22Rv1 (cell line): ENCODE measurements at regions not wholly inside any gene's neighbourhood (a gene's known extent, or its start where the extent isn't known, plus 50 kb on each side); places are given as distances from the start of the nearest gene placed in this dataset.

Source experiments
- ZFX ChIP-seq: fragments of 450-650 bp; IDR thresholded peaks from 2 replicates; pipeline ENCODE4 v1.6.1; 2017; ENCODE audit warnings: antibody characterized with exemption, borderline replicate concordance
- TF ChIP-seq, protein P1 (sequence below): fragments of 450-650 bp; IDR thresholded peaks from 2 replicates; pipeline ENCODE4 v1.5.1; 2017; ENCODE audit warnings: mild to moderate bottlenecking

GRCh38 chr2:88377641-88377991, 74.9 kb downstream of the FOXI3 start:
- TF ChIP-seq, protein P1, sequence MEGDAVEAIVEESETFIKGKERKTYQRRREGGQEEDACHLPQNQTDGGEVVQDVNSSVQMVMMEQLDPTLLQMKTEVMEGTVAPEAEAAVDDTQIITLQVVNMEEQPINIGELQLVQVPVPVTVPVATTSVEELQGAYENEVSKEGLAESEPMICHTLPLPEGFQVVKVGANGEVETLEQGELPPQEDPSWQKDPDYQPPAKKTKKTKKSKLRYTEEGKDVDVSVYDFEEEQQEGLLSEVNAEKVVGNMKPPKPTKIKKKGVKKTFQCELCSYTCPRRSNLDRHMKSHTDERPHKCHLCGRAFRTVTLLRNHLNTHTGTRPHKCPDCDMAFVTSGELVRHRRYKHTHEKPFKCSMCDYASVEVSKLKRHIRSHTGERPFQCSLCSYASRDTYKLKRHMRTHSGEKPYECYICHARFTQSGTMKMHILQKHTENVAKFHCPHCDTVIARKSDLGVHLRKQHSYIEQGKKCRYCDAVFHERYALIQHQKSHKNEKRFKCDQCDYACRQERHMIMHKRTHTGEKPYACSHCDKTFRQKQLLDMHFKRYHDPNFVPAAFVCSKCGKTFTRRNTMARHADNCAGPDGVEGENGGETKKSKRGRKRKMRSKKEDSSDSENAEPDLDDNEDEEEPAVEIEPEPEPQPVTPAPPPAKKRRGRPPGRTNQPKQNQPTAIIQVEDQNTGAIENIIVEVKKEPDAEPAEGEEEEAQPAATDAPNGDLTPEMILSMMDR: no peak
- TF ChIP-seq ZFX: no peak
